H9 (cell line): ENCODE measurements at regions not wholly inside any gene's neighbourhood (a gene's known extent, or its start where the extent isn't known, plus 50 kb on each side); places are given as distances from the start of the nearest gene placed in this dataset.

Source experiments
- DNase-seq: peaks from one replicate; pipeline ENCODE4 v3.0.0-alpha.2; 2017
- H2AFZ ChIP-seq: one replicate; pipeline ENCODE4 v1.6.1; 2013; ENCODE audit warnings: mild to moderate bottlenecking, low read length, control low read depth, moderate library complexity
- H2AK5ac ChIP-seq: 2 replicates; pipeline ENCODE4 v1.6.1; 2013; ENCODE audit warnings: low read length, control low read depth, mixed read lengths; ENCODE audit not compliant: insufficient read length
- H2BK120ac ChIP-seq: one replicate; pipeline ENCODE4 v1.6.1; 2013; ENCODE audit warnings: low read depth, mild to moderate bottlenecking, low read length, control low read depth, inconsistent platforms; ENCODE audit not compliant: poor library complexity, severe bottlenecking
- H2BK12ac ChIP-seq: 2 replicates; pipeline ENCODE4 v1.6.1; 2013; ENCODE audit warnings: low read length, control low read depth, mixed read lengths, low read depth; ENCODE audit not compliant: insufficient read length
- H2BK15ac ChIP-seq: 2 replicates; pipeline ENCODE4 v1.6.1; 2013; ENCODE audit warnings: low read depth, low read length, control low read depth
- H2BK20ac ChIP-seq: one replicate; pipeline ENCODE4 v1.6.1; 2013; ENCODE audit warnings: low read depth, mild to moderate bottlenecking, low read length, control low read depth, inconsistent platforms; ENCODE audit not compliant: poor library complexity, severe bottlenecking
- H2BK5ac ChIP-seq: 2 replicates; pipeline ENCODE4 v1.6.1; 2013; ENCODE audit warnings: low read length, control low read depth, mixed read lengths; ENCODE audit not compliant: insufficient read length
- H3K14ac ChIP-seq: 2 replicates; pipeline ENCODE4 v1.6.1; 2013; ENCODE audit warnings: low read length, control low read depth; ENCODE audit not compliant: insufficient read depth
- H3K18ac ChIP-seq: 2 replicates; pipeline ENCODE4 v1.6.1; 2013; ENCODE audit warnings: low read depth, mild to moderate bottlenecking, mixed read lengths, low read length, control low read depth; ENCODE audit not compliant: insufficient read length
- H3K23ac ChIP-seq: 2 replicates; pipeline ENCODE4 v1.6.1; 2013; ENCODE audit warnings: low read length, control low read depth, mixed read lengths, low read depth; ENCODE audit not compliant: insufficient read length
- H3K23me2 ChIP-seq: 2 replicates; pipeline ENCODE4 v1.6.1; 2013; ENCODE audit warnings: low read depth, mild to moderate bottlenecking, mixed read lengths, low read length, control low read depth; ENCODE audit not compliant: insufficient read length, poor library complexity, severe bottlenecking
- H3K27ac ChIP-seq: 2 replicates; pipeline ENCODE4 v1.5.1; 2013; ENCODE audit warnings: low read length, control low read depth, mixed read lengths, low read depth; ENCODE audit not compliant: insufficient read length
- H3K27me3 ChIP-seq: 2 replicates; pipeline ENCODE4 v1.6.1; 2013; ENCODE audit warnings: low read length, control low read depth, inconsistent platforms; ENCODE audit not compliant: insufficient read depth
- H3K4ac ChIP-seq: 2 replicates; pipeline ENCODE4 v1.6.1; 2013; ENCODE audit warnings: low read depth, mild to moderate bottlenecking, control low read depth, inconsistent platforms, low read length, moderate library complexity
- H3K4me1 ChIP-seq: 2 replicates; pipeline ENCODE4 v1.6.1; 2013; ENCODE audit warnings: low read length, control low read depth, inconsistent platforms; ENCODE audit not compliant: insufficient read depth
- H3K4me2 ChIP-seq: 2 replicates; pipeline ENCODE4 v1.6.1; 2013; ENCODE audit warnings: low read length, control low read depth, mixed read lengths; ENCODE audit not compliant: insufficient read length, insufficient read depth
- H3K56ac ChIP-seq: 2 replicates; pipeline ENCODE4 v1.6.1; 2013; ENCODE audit warnings: low read depth, mild to moderate bottlenecking, mixed read lengths, low read length, control low read depth; ENCODE audit not compliant: insufficient read length
- H3K79me1 ChIP-seq: 2 replicates; pipeline ENCODE4 v1.6.1; 2013; ENCODE audit warnings: low read depth, mild to moderate bottlenecking, moderate library complexity, low read length, control low read depth, inconsistent platforms; ENCODE audit not compliant: insufficient read depth, poor library complexity, severe bottlenecking
- H3K79me2 ChIP-seq: 2 replicates; pipeline ENCODE4 v1.6.1; 2013; ENCODE audit warnings: low read length, control low read depth, inconsistent platforms; ENCODE audit not compliant: insufficient read depth
- H3K9ac ChIP-seq: 2 replicates; pipeline ENCODE4 v1.6.1; 2013; ENCODE audit warnings: low read length, control low read depth, mixed read lengths; ENCODE audit not compliant: insufficient read length; ENCODE audit errors: extremely low read depth
- H3K9me3 ChIP-seq: one replicate; pipeline ENCODE4 v1.6.1; 2013; ENCODE audit warnings: low read depth, low read length, inconsistent platforms; ENCODE audit not compliant: control insufficient read depth
- H3T11ph ChIP-seq: one replicate; pipeline ENCODE4 v1.6.1; 2013; ENCODE audit warnings: mild to moderate bottlenecking, low read length, control low read depth, inconsistent platforms
- H4K20me1 ChIP-seq: one replicate; pipeline ENCODE4 v1.6.1; 2013; ENCODE audit not compliant: control insufficient read depth, insufficient read length, insufficient read depth
- H4K5ac ChIP-seq: 2 replicates; pipeline ENCODE4 v1.6.1; 2013; ENCODE audit warnings: low read depth, mild to moderate bottlenecking, mixed read lengths, low read length, control low read depth; ENCODE audit not compliant: insufficient read length
- H4K8ac ChIP-seq: replicated peaks from 2 replicates; pipeline ENCODE4 v1.6.1; 2013; ENCODE audit warnings: low read length, control low read depth, mixed read lengths, low read depth; ENCODE audit not compliant: insufficient read length
- H4K91ac ChIP-seq: 2 replicates; pipeline ENCODE4 v1.6.1; 2013; ENCODE audit warnings: low read depth, mild to moderate bottlenecking, moderate library complexity, mixed read lengths, low read length, control low read depth; ENCODE audit not compliant: insufficient read length
- H3K27ac Mint-ChIP-seq, 3 experiments: 2 replicates in 2 of 3; 3 replicates in 1 of 3; pipeline ENCODE4 v1.8.0; 2020 to 2021; ENCODE audit warnings: mixed read lengths in 3 of 3, mild to moderate bottlenecking in 1 of 3, moderate library complexity in 1 of 3
- H3K27me3 Mint-ChIP-seq: 2 replicates; pipeline ENCODE4 v1.8.0; 2021; ENCODE audit warnings: low read depth, mild to moderate bottlenecking, moderate library complexity, mixed read lengths
- H3K36me3 Mint-ChIP-seq, 3 experiments: 2 replicates in 2 of 3; 3 replicates in 1 of 3; pipeline ENCODE4 v1.8.0; 2020 to 2021; ENCODE audit warnings: low read depth in 3 of 3, mixed read lengths in 3 of 3; ENCODE audit not compliant: insufficient read depth in 1 of 3
- H3K4me1 Mint-ChIP-seq, 2 experiments: 2 replicates each; pipeline ENCODE4 v1.8.0; 2020; ENCODE audit warnings: mixed read lengths in 2 of 2
- H3K4me3 Mint-ChIP-seq, 2 experiments: 2 replicates in 1 of 2; 3 replicates in 1 of 2; pipeline ENCODE4 v1.8.0; 2020 to 2021; ENCODE audit warnings: mild to moderate bottlenecking in 2 of 2, mixed read lengths in 2 of 2, moderate library complexity in 1 of 2
- H3K9me3 Mint-ChIP-seq, 2 experiments: 2 replicates in 1 of 2; 3 replicates in 1 of 2; pipeline ENCODE4 v1.8.0; 2020; ENCODE audit warnings: mild to moderate bottlenecking in 2 of 2, mixed read lengths in 2 of 2, moderate library complexity in 1 of 2
- WGBS: extraction: QIAGEN DNeasy Blood & Tissue Kit; methylation state at CpG from one replicate; pipeline ENCODE4 v1.1.7; 2013; ENCODE audit warnings: missing lambda C conversion rate, low lambda C conversion rate, mixed read lengths; ENCODE audit not compliant: insufficient read length; ENCODE audit errors: extremely low coverage; 5-methylcytosine and 5-hydroxymethylcytosine counted together
- TF ChIP-seq, protein P1 (sequence below): fragments of 200-600 bp; sonication (generic); conservative IDR thresholded peaks from 3 replicates; pipeline ENCODE4 v1.8.0; 2021; ENCODE audit warnings: antibody characterized with exemption, mild to moderate bottlenecking

DNA sequence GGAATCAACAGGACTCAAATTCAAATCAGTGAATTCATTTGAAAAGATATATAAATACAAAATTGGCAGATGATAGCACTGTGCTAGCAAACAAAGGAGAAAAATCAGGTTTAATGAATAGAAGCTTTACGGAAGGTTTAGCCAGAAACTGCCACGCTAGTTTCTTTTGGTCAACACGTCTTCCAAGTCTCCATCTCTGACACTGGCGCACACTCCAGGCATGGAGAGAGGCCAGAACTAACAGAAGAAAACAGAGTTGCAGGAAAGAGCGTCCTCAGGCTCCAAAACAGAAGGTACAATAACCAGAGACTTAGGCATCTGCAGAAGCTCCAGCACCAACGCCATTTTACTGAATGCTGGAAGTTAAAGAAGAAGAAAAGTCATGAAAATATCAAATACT is 497.3 kb upstream of the FRG1 start:
- WGBS, result no CpG with 5 or more reads among the region's 6 CpGs
- no peak overlapping the region for H2AFZ ChIP-seq
- no peak overlapping the region for H3K27ac Mint-ChIP-seq

More for the DNA sequence above, 497.3 kb upstream of the FRG1 start:
- no peak overlapping the region for H3K27ac ChIP-seq
- no peak overlapping the region for H3K23ac ChIP-seq
- no peak overlapping the region for H3K4me2 ChIP-seq
- Mint-ChIP-seq H3K4me3 (no peak overlapping the region), H3K27me3 (no peaks in the 10 kb centered on the region; the same call in 1 of the 2 replicates), H3K36me3 (peaks cover 0 to 7% (median 0%) of the 10 kb centered on the region in 3 experiments; a peak in 1 of 7 replicates), H3K4me1 (no peaks in the 10 kb centered on the region), H3K9me3 (peaks cover 46 to 84% of the 10 kb centered on the region in 2 experiments)
- no peak overlapping the region for H3T11ph ChIP-seq
- H2BK12ac ChIP-seq, result no peak overlapping the region
- H2BK120ac ChIP-seq, result no peak overlapping the region
- no peaks in the 10 kb centered on the region for H4K20me1 ChIP-seq
- no peak overlapping the region for H2BK5ac ChIP-seq
- H4K8ac ChIP-seq, result no peak overlapping the region
- no peak overlapping the region for H2BK20ac ChIP-seq
- H3K9ac ChIP-seq, result no peak overlapping the region
- H3K79me1 ChIP-seq, result no peaks in the 10 kb centered on the region
- H4K91ac ChIP-seq, result no peak overlapping the region
- TF ChIP-seq, protein P1, sequence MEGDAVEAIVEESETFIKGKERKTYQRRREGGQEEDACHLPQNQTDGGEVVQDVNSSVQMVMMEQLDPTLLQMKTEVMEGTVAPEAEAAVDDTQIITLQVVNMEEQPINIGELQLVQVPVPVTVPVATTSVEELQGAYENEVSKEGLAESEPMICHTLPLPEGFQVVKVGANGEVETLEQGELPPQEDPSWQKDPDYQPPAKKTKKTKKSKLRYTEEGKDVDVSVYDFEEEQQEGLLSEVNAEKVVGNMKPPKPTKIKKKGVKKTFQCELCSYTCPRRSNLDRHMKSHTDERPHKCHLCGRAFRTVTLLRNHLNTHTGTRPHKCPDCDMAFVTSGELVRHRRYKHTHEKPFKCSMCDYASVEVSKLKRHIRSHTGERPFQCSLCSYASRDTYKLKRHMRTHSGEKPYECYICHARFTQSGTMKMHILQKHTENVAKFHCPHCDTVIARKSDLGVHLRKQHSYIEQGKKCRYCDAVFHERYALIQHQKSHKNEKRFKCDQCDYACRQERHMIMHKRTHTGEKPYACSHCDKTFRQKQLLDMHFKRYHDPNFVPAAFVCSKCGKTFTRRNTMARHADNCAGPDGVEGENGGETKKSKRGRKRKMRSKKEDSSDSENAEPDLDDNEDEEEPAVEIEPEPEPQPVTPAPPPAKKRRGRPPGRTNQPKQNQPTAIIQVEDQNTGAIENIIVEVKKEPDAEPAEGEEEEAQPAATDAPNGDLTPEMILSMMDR, result no peak
- no peaks in the 10 kb centered on the region for H3K79me2 ChIP-seq
- H3K4me1 ChIP-seq, result no peaks in the 10 kb centered on the region
- H3K14ac ChIP-seq, result no peak overlapping the region
- H3K18ac ChIP-seq, result no peak overlapping the region
- no peak for DNase-seq
- no peak overlapping the region for H2AK5ac ChIP-seq
- H3K9me3 ChIP-seq, result peaks cover 7% of the 10 kb centered on the region
- H3K27me3 ChIP-seq, result no peaks in the 10 kb centered on the region
- H2BK15ac ChIP-seq, result no peak overlapping the region
- no peak overlapping the region for H3K4ac ChIP-seq
- H4K5ac ChIP-seq, result no peak overlapping the region
- H3K23me2 ChIP-seq, result no peaks in the 10 kb centered on the region
- H3K56ac ChIP-seq, result no peak overlapping the region
